Rectal smooth muscle tissue (tissue), 1 donor: ENCODE measurements at regions not wholly inside any gene's neighbourhood (a gene's known extent, or its start where the extent isn't known, plus 50 kb on each side); places are given as distances from the start of the nearest gene placed in this dataset.

Experiments
- H3K27ac ChIP-seq: one replicate; pipeline ENCODE4 v1.7.0; 2013; ENCODE audit warnings: low read depth, low read length, inconsistent platforms
- H3K27me3 ChIP-seq: one replicate; pipeline ENCODE4 v1.7.0; 2013; ENCODE audit warnings: low read length; ENCODE audit not compliant: control insufficient read depth, insufficient read depth
- H3K36me3 ChIP-seq: one replicate; pipeline ENCODE4 v1.7.0; 2013; ENCODE audit warnings: low read length; ENCODE audit not compliant: control insufficient read depth, insufficient read depth
- H3K4me1 ChIP-seq: one replicate; pipeline ENCODE4 v1.7.0; 2013; ENCODE audit warnings: low read length; ENCODE audit not compliant: control insufficient read depth, insufficient read depth
- H3K4me3 ChIP-seq: one replicate; pipeline ENCODE4 v1.7.0; 2013; ENCODE audit warnings: low read length
- H3K9ac ChIP-seq: one replicate; pipeline ENCODE4 v1.7.0; 2013; ENCODE audit warnings: low read length

- H3K36me3 ChIP-seq: no peaks in the 10 kb centered on the region
- no peak overlapping the region for H3K4me3 ChIP-seq
- no peaks in the 10 kb centered on the region for H3K27me3 ChIP-seq
- H3K27ac ChIP-seq: no peak overlapping the region
- no peaks in the 10 kb centered on the region for H3K4me1 ChIP-seq
- H3K9ac ChIP-seq: no peak overlapping the region
Observed at GRCh38 chr14:42814817-42815216, 1208.1 kb downstream of the LRFN5 start.

DNA sequence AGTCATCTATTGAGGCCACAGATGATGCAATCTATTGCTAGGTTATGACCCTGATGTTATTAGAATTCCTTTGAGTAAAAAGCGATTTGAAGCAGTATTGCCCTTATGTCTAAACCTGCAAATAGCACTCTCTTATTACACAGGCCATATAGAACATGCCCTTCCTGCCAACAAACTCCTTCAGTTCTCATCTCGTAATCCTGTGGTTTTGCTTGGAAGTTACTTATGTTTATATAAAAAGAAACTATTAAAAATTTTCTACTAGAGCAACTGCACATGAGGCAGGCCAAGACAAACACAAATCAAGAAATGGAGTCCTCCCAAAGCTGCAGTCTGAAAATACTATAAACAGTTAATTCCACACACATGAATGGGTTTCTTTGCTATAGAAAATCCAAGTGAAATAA, 1200.2 kb downstream of the LRFN5 start:
- H3K27ac ChIP-seq: no peak overlapping the region
- no peak overlapping the region for H3K9ac ChIP-seq
- no peaks in the 10 kb centered on the region for H3K27me3 ChIP-seq
- H3K36me3 ChIP-seq: no peaks in the 10 kb centered on the region
- H3K4me3 ChIP-seq: no peak overlapping the region
- H3K4me1 ChIP-seq: no peaks in the 10 kb centered on the region

DNA sequence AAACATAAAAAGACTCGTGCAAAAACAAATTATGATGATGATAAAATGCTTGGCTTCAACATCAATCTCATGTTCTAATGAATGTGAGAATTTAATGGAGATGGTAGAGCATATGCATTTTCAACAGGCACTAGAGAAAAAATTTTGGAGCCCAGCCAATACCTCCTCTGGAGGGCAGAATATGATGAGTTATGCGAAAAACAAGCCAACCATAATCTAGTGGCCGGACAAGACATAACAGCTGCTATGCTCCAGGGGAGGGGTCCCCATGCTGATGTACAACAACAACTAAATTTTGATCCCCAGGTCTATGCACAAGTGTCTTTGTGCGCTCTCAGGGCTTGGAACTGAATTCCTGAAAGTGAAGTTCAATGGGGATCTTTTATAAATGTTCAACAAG, 1197.5 kb downstream of the LRFN5 start:
- no peaks in the 10 kb centered on the region for H3K36me3 ChIP-seq
- no peaks in the 10 kb centered on the region for H3K27me3 ChIP-seq
- H3K4me3 ChIP-seq: no peak overlapping the region
- H3K27ac ChIP-seq: no peak overlapping the region
- no peaks in the 10 kb centered on the region for H3K4me1 ChIP-seq
- H3K9ac ChIP-seq: no peak overlapping the region

GRCh38 chr14:42802346-42802745, 1195.7 kb downstream of the LRFN5 start:
- Histone ChIP-seq H3K36me3 (no peaks in the 10 kb centered on the region), H3K4me1 (no peaks in the 10 kb centered on the region), H3K4me3 (no peak overlapping the region)

GRCh38 chr14:42792166-42792565, 1185.5 kb downstream of the LRFN5 start:
- H3K36me3 ChIP-seq: no peaks in the 10 kb centered on the region

More at GRCh38 chr14:42802346-42802745, 1195.7 kb downstream of the LRFN5 start:
- Histone ChIP-seq H3K9ac (no peak overlapping the region), H3K27ac (no peak overlapping the region), H3K27me3 (no peaks in the 10 kb centered on the region)

DNA sequence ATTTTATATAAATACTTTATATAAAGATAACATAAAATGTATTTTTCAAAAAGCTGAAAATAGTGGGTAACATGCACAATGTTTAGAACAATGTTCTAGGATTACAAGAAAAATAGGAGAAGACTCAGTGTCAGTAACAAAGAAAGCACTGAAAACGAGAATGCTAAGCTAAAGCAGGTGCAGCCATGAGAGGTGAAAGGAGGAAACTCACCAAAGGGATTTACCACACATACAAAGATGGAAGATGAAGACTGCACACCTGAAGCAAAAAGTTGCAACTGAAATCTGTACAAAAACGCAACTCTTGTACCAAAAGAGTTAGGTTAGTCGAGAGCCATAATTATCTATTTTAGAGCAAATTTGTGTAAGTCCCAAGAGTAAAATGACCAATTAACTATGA, 1176.1 kb downstream of the LRFN5 start:
- Histone ChIP-seq H3K9ac (no peak overlapping the region), H3K36me3 (no peaks in the 10 kb centered on the region), H3K27ac (no peak overlapping the region), H3K27me3 (no peaks in the 10 kb centered on the region), H3K4me1 (no peaks in the 10 kb centered on the region), H3K4me3 (no peak overlapping the region)

More at GRCh38 chr14:42792166-42792565, 1185.5 kb downstream of the LRFN5 start:
- no peak overlapping the region for H3K4me3 ChIP-seq
- no peaks in the 10 kb centered on the region for H3K4me1 ChIP-seq
- H3K27ac ChIP-seq: no peak overlapping the region
- no peak overlapping the region for H3K9ac ChIP-seq
- no peaks in the 10 kb centered on the region for H3K27me3 ChIP-seq

DNA sequence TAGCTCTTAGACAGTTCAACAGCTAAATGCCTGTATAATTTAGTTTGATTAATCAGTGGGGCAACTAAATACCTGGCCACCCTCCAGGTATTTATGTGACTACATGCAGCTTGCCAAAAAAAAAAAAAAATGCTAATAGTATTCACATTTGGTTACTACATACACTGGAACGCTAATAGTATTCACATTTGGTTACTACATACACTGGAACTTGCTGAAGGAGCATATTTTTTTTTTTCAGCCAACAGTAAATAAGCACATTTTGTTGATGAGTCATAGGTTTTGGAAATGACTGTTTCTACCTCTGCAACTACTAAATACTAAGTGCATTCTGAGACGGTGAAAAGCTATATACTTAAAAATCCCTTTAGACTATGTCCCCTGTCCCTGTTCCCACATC, 1172.3 kb downstream of the LRFN5 start:
- Histone ChIP-seq H3K9ac (no peak overlapping the region), H3K4me3 (no peak overlapping the region), H3K27me3 (no peaks in the 10 kb centered on the region), H3K27ac (no peak overlapping the region), H3K4me1 (no peaks in the 10 kb centered on the region), H3K36me3 (no peaks in the 10 kb centered on the region)

- Histone ChIP-seq H3K27ac (no peak overlapping the region), H3K36me3 (no peaks in the 10 kb centered on the region), H3K9ac (no peak overlapping the region), H3K27me3 (no peaks in the 10 kb centered on the region), H3K4me1 (no peaks in the 10 kb centered on the region), H3K4me3 (no peak overlapping the region)
Observed at GRCh38 chr14:42750771-42751170, 1144.1 kb downstream of the LRFN5 start.

DNA sequence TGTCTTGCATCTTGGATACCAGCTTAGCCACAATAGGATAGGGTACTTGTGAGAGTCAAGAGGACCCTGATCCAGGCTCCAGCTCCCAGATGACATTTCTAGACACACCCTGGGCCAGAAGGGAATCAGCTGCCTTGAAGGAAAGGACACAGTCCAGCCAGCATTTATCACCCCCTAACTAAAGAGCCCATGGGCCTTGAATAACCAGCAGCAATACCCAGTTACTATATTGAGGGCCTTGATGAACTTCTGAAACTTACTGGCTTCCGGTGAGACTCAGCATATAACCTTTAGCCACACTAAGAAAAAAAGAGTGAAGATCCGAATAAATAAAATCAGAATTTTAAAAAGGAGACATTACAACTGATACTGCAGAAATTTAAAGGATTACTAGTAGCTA, 1135.4 kb downstream of the LRFN5 start:
- Histone ChIP-seq H3K9ac (no peak overlapping the region), H3K4me3 (no peak overlapping the region), H3K27me3 (no peaks in the 10 kb centered on the region), H3K36me3 (no peaks in the 10 kb centered on the region), H3K27ac (no peak overlapping the region), H3K4me1 (no peaks in the 10 kb centered on the region)

DNA sequence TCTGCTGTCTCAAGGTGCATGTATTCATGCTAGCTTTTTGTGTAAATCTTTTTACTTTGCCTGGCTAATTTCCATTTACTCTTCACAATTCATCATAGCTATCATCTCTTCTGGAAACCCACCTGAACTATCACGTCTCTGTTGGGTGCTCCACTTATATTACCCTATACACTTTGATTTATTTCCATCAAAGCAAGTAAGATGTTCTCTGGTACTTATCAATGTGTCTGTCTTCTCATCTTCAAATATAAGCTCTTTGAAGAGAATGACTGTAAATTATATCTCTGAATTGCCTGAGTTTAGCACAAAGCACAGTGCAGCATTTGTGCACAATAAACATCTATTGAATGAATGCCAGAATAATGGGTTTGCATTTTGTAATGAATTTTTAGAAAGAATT, 1129.7 kb downstream of the LRFN5 start:
- no peaks in the 10 kb centered on the region for H3K4me1 ChIP-seq
- H3K9ac ChIP-seq: no peak overlapping the region
- H3K27ac ChIP-seq: no peak overlapping the region
- H3K27me3 ChIP-seq: no peaks in the 10 kb centered on the region
- no peak overlapping the region for H3K4me3 ChIP-seq
- no peaks in the 10 kb centered on the region for H3K36me3 ChIP-seq

DNA sequence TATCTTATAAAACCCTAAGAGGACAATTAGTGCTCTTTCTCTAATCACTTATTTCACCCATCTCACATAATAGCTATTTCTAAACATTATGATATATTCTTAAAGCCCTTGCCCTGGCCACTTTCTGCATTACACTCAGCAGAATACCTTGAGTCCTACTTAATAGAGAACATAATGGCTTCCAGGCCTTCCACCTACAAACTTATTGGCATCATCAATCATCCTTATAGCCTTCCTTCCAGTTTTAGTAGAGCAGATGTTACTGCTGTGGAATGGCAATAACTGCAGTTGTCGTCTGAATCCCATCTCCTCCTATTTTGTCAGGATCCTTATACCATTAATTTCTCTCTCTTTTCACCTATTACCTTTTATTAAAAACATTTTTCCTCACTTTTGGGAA, 1127.4 kb downstream of the LRFN5 start:
- Histone ChIP-seq H3K27ac (no peak overlapping the region), H3K4me1 (no peaks in the 10 kb centered on the region), H3K9ac (no peak overlapping the region), H3K4me3 (no peak overlapping the region), H3K36me3 (no peaks in the 10 kb centered on the region), H3K27me3 (no peaks in the 10 kb centered on the region)

DNA sequence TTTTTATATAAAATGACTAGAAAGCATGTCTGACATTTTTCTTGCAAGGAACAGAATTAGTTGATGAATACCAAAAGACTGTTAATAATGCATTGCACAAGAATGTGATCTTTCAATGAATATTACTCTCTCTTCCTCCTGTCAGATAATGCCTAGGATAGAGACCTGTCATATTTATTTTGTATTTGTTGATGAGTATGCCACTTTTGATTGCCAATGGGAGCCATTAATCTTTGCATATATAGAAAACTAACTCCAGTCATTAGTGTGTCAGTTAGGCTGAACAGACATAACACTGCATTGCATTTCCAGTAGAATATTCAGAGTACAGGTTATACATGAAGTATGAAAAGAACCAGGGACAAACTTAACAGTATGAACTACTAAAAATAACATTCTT, 1125.3 kb downstream of the LRFN5 start:
- Histone ChIP-seq H3K36me3 (no peaks in the 10 kb centered on the region), H3K4me1 (no peaks in the 10 kb centered on the region), H3K9ac (no peak overlapping the region), H3K27ac (no peak overlapping the region), H3K27me3 (no peaks in the 10 kb centered on the region), H3K4me3 (no peak overlapping the region)

GRCh38 chr14:42731480-42731879, 1124.8 kb downstream of the LRFN5 start:
- no peak overlapping the region for H3K9ac ChIP-seq
- no peaks in the 10 kb centered on the region for H3K27me3 ChIP-seq
- H3K4me3 ChIP-seq: no peak overlapping the region
- no peaks in the 10 kb centered on the region for H3K4me1 ChIP-seq
- no peaks in the 10 kb centered on the region for H3K36me3 ChIP-seq
- no peak overlapping the region for H3K27ac ChIP-seq
